H9 (cell line): ENCODE measurements at regions not wholly inside any gene's neighbourhood (a gene's known extent, or its start where the extent isn't known, plus 50 kb on each side); places are given as distances from the start of the nearest gene placed in this dataset.

Experiments used
- DNase-seq: peaks from one replicate; pipeline ENCODE4 v3.0.0-alpha.2; 2017
- H2AFZ ChIP-seq: one replicate; pipeline ENCODE4 v1.6.1; 2013; ENCODE audit warnings: mild to moderate bottlenecking, low read length, control low read depth, moderate library complexity
- H2AK5ac ChIP-seq: 2 replicates; pipeline ENCODE4 v1.6.1; 2013; ENCODE audit warnings: low read length, control low read depth, mixed read lengths; ENCODE audit not compliant: insufficient read length
- H2BK120ac ChIP-seq: one replicate; pipeline ENCODE4 v1.6.1; 2013; ENCODE audit warnings: low read depth, mild to moderate bottlenecking, low read length, control low read depth, inconsistent platforms; ENCODE audit not compliant: poor library complexity, severe bottlenecking
- H2BK12ac ChIP-seq: 2 replicates; pipeline ENCODE4 v1.6.1; 2013; ENCODE audit warnings: low read length, control low read depth, mixed read lengths, low read depth; ENCODE audit not compliant: insufficient read length
- H2BK15ac ChIP-seq: 2 replicates; pipeline ENCODE4 v1.6.1; 2013; ENCODE audit warnings: low read depth, low read length, control low read depth
- H2BK20ac ChIP-seq: one replicate; pipeline ENCODE4 v1.6.1; 2013; ENCODE audit warnings: low read depth, mild to moderate bottlenecking, low read length, control low read depth, inconsistent platforms; ENCODE audit not compliant: poor library complexity, severe bottlenecking
- H2BK5ac ChIP-seq: 2 replicates; pipeline ENCODE4 v1.6.1; 2013; ENCODE audit warnings: low read length, control low read depth, mixed read lengths; ENCODE audit not compliant: insufficient read length
- H3K14ac ChIP-seq: 2 replicates; pipeline ENCODE4 v1.6.1; 2013; ENCODE audit warnings: low read length, control low read depth; ENCODE audit not compliant: insufficient read depth
- H3K18ac ChIP-seq: 2 replicates; pipeline ENCODE4 v1.6.1; 2013; ENCODE audit warnings: low read depth, mild to moderate bottlenecking, mixed read lengths, low read length, control low read depth; ENCODE audit not compliant: insufficient read length
- H3K23ac ChIP-seq: 2 replicates; pipeline ENCODE4 v1.6.1; 2013; ENCODE audit warnings: low read length, control low read depth, mixed read lengths, low read depth; ENCODE audit not compliant: insufficient read length
- H3K23me2 ChIP-seq: 2 replicates; pipeline ENCODE4 v1.6.1; 2013; ENCODE audit warnings: low read depth, mild to moderate bottlenecking, mixed read lengths, low read length, control low read depth; ENCODE audit not compliant: insufficient read length, poor library complexity, severe bottlenecking
- H3K27ac ChIP-seq: 2 replicates; pipeline ENCODE4 v1.5.1; 2013; ENCODE audit warnings: low read length, control low read depth, mixed read lengths, low read depth; ENCODE audit not compliant: insufficient read length
- H3K27me3 ChIP-seq: 2 replicates; pipeline ENCODE4 v1.6.1; 2013; ENCODE audit warnings: low read length, control low read depth, inconsistent platforms; ENCODE audit not compliant: insufficient read depth
- H3K4ac ChIP-seq: 2 replicates; pipeline ENCODE4 v1.6.1; 2013; ENCODE audit warnings: low read depth, mild to moderate bottlenecking, control low read depth, inconsistent platforms, low read length, moderate library complexity
- H3K4me1 ChIP-seq: 2 replicates; pipeline ENCODE4 v1.6.1; 2013; ENCODE audit warnings: low read length, control low read depth, inconsistent platforms; ENCODE audit not compliant: insufficient read depth
- H3K4me2 ChIP-seq: 2 replicates; pipeline ENCODE4 v1.6.1; 2013; ENCODE audit warnings: low read length, control low read depth, mixed read lengths; ENCODE audit not compliant: insufficient read length, insufficient read depth
- H3K56ac ChIP-seq: 2 replicates; pipeline ENCODE4 v1.6.1; 2013; ENCODE audit warnings: low read depth, mild to moderate bottlenecking, mixed read lengths, low read length, control low read depth; ENCODE audit not compliant: insufficient read length
- H3K79me1 ChIP-seq: 2 replicates; pipeline ENCODE4 v1.6.1; 2013; ENCODE audit warnings: low read depth, mild to moderate bottlenecking, moderate library complexity, low read length, control low read depth, inconsistent platforms; ENCODE audit not compliant: insufficient read depth, poor library complexity, severe bottlenecking
- H3K79me2 ChIP-seq: 2 replicates; pipeline ENCODE4 v1.6.1; 2013; ENCODE audit warnings: low read length, control low read depth, inconsistent platforms; ENCODE audit not compliant: insufficient read depth
- H3K9ac ChIP-seq: 2 replicates; pipeline ENCODE4 v1.6.1; 2013; ENCODE audit warnings: low read length, control low read depth, mixed read lengths; ENCODE audit not compliant: insufficient read length; ENCODE audit errors: extremely low read depth
- H3K9me3 ChIP-seq: one replicate; pipeline ENCODE4 v1.6.1; 2013; ENCODE audit warnings: low read depth, low read length, inconsistent platforms; ENCODE audit not compliant: control insufficient read depth
- H3T11ph ChIP-seq: one replicate; pipeline ENCODE4 v1.6.1; 2013; ENCODE audit warnings: mild to moderate bottlenecking, low read length, control low read depth, inconsistent platforms
- H4K20me1 ChIP-seq: one replicate; pipeline ENCODE4 v1.6.1; 2013; ENCODE audit not compliant: control insufficient read depth, insufficient read length, insufficient read depth
- H4K5ac ChIP-seq: 2 replicates; pipeline ENCODE4 v1.6.1; 2013; ENCODE audit warnings: low read depth, mild to moderate bottlenecking, mixed read lengths, low read length, control low read depth; ENCODE audit not compliant: insufficient read length
- H4K8ac ChIP-seq: replicated peaks from 2 replicates; pipeline ENCODE4 v1.6.1; 2013; ENCODE audit warnings: low read length, control low read depth, mixed read lengths, low read depth; ENCODE audit not compliant: insufficient read length
- H4K91ac ChIP-seq: 2 replicates; pipeline ENCODE4 v1.6.1; 2013; ENCODE audit warnings: low read depth, mild to moderate bottlenecking, moderate library complexity, mixed read lengths, low read length, control low read depth; ENCODE audit not compliant: insufficient read length
- H3K27ac Mint-ChIP-seq, 3 experiments: 2 replicates in 2 of 3; 3 replicates in 1 of 3; pipeline ENCODE4 v1.8.0; 2020 to 2021; ENCODE audit warnings: mixed read lengths in 3 of 3, mild to moderate bottlenecking in 1 of 3, moderate library complexity in 1 of 3
- H3K27me3 Mint-ChIP-seq: 2 replicates; pipeline ENCODE4 v1.8.0; 2021; ENCODE audit warnings: low read depth, mild to moderate bottlenecking, moderate library complexity, mixed read lengths
- H3K36me3 Mint-ChIP-seq, 3 experiments: 2 replicates in 2 of 3; 3 replicates in 1 of 3; pipeline ENCODE4 v1.8.0; 2020 to 2021; ENCODE audit warnings: low read depth in 3 of 3, mixed read lengths in 3 of 3; ENCODE audit not compliant: insufficient read depth in 1 of 3
- H3K4me1 Mint-ChIP-seq, 2 experiments: 2 replicates each; pipeline ENCODE4 v1.8.0; 2020; ENCODE audit warnings: mixed read lengths in 2 of 2
- H3K4me3 Mint-ChIP-seq, 2 experiments: 2 replicates in 1 of 2; 3 replicates in 1 of 2; pipeline ENCODE4 v1.8.0; 2020 to 2021; ENCODE audit warnings: mild to moderate bottlenecking in 2 of 2, mixed read lengths in 2 of 2, moderate library complexity in 1 of 2
- H3K9me3 Mint-ChIP-seq, 2 experiments: 2 replicates in 1 of 2; 3 replicates in 1 of 2; pipeline ENCODE4 v1.8.0; 2020; ENCODE audit warnings: mild to moderate bottlenecking in 2 of 2, mixed read lengths in 2 of 2, moderate library complexity in 1 of 2
- WGBS: extraction: QIAGEN DNeasy Blood & Tissue Kit; methylation state at CpG from one replicate; pipeline ENCODE4 v1.1.7; 2013; ENCODE audit warnings: missing lambda C conversion rate, low lambda C conversion rate, mixed read lengths; ENCODE audit not compliant: insufficient read length; ENCODE audit errors: extremely low coverage; 5-methylcytosine and 5-hydroxymethylcytosine counted together
- TF ChIP-seq, protein P1 (sequence below): fragments of 200-600 bp; sonication (generic); conservative IDR thresholded peaks from 3 replicates; pipeline ENCODE4 v1.8.0; 2021; ENCODE audit warnings: antibody characterized with exemption, mild to moderate bottlenecking

DNA sequence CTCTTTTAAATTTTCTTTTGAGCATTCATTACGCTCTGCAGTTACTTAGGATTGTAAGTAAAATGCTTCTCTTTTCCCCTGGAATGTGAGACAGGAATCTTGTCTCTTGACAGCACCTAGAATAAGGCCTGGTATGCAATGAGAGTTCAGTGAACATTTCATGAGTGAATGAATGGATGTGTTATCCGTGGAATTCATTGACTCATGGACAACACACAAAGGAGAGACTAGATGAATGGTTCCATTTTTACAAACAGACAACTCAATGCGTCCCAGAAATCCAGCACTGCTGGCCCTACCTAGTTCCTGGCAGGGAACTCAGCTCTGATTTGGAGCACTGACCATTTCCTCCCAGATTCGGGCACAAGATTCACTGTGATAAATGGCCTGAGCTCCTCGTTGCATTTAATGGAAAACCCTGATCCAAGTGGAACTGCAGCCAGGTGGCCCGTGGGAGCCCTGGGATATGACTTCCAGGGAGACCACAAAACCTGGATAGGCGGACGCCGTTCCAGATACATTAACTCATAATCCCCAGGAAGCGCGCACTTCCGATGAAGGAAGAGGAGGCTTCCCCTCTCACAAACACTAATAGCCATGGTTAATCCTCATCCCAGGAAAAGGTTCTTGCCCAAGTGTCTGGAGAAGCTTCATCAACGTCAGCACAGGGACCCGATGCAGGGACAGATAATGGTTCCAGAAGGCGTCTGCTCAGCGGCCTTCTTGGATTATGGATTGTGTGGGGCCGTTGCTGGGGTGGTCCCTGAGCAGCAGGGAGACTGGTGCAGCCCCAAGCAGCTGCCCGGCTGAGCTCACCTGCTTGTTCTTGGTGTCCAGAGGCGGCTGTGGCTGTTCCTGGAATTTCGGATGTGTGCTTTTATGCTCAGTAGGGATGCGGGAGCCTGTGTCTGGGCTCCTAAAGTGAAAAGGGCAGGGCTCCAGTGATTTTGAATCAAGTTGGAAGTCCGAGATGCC, 211.1 kb upstream of the TSHZ3 start:
- H3K4me2 ChIP-seq: no peak overlapping the region
- Mint-ChIP-seq H3K9me3 (peaks cover 17 to 20% of the 10 kb centered on the region in 2 experiments), H3K4me1 (peaks cover 8 to 10% of the 10 kb centered on the region in 2 experiments), H3K27me3 (no peaks in the 10 kb centered on the region; the same call in 1 of the 2 replicates), H3K36me3 (peaks cover 0 to 18% (median 6%) of the 10 kb centered on the region in 3 experiments), H3K27ac (no peak overlapping the region), H3K4me3 (no peak overlapping the region)
- H2AK5ac ChIP-seq: no peak overlapping the region
- H4K5ac ChIP-seq: no peak overlapping the region
- H3K56ac ChIP-seq: no peak overlapping the region
- no peak overlapping the region for H3K18ac ChIP-seq
- no peak overlapping the region for H2BK20ac ChIP-seq
- no peak overlapping the region for H2BK5ac ChIP-seq
- no peak overlapping the region for H2BK15ac ChIP-seq
- no peaks in the 10 kb centered on the region for H4K20me1 ChIP-seq
- H3T11ph ChIP-seq: no peak overlapping the region
- H3K79me1 ChIP-seq: no peaks in the 10 kb centered on the region
- no peak overlapping the region for H4K8ac ChIP-seq
- H3K27me3 ChIP-seq: no peaks in the 10 kb centered on the region
- H3K9ac ChIP-seq: no peak overlapping the region
- no peak overlapping the region for H4K91ac ChIP-seq
- H2BK12ac ChIP-seq: no peak overlapping the region
- no peaks in the 10 kb centered on the region for H3K23me2 ChIP-seq
- no peaks in the 10 kb centered on the region; the same call in 1 of the 2 replicates for H3K4me1 ChIP-seq
- H3K4ac ChIP-seq: no peak overlapping the region
- no peak overlapping the region for H2AFZ ChIP-seq
- no peak overlapping the region for H2BK120ac ChIP-seq
- no peaks in the 10 kb centered on the region for H3K79me2 ChIP-seq
- TF ChIP-seq, protein P1, sequence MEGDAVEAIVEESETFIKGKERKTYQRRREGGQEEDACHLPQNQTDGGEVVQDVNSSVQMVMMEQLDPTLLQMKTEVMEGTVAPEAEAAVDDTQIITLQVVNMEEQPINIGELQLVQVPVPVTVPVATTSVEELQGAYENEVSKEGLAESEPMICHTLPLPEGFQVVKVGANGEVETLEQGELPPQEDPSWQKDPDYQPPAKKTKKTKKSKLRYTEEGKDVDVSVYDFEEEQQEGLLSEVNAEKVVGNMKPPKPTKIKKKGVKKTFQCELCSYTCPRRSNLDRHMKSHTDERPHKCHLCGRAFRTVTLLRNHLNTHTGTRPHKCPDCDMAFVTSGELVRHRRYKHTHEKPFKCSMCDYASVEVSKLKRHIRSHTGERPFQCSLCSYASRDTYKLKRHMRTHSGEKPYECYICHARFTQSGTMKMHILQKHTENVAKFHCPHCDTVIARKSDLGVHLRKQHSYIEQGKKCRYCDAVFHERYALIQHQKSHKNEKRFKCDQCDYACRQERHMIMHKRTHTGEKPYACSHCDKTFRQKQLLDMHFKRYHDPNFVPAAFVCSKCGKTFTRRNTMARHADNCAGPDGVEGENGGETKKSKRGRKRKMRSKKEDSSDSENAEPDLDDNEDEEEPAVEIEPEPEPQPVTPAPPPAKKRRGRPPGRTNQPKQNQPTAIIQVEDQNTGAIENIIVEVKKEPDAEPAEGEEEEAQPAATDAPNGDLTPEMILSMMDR: no peak
- no CpG with 5 or more reads among the region's 22 CpGs for WGBS
- H3K23ac ChIP-seq: no peak overlapping the region
- H3K27ac ChIP-seq: no peak overlapping the region
- no peak overlapping the region for H3K14ac ChIP-seq
- H3K9me3 ChIP-seq: peaks cover 15% of the 10 kb centered on the region
- DNase-seq: no peak
